ENCODE measurements at regions not wholly inside any gene's neighbourhood (a gene's known extent, or its start where the extent isn't known, plus 50 kb on each side); places are given as distances from the start of the nearest gene placed in this dataset.

DNA sequence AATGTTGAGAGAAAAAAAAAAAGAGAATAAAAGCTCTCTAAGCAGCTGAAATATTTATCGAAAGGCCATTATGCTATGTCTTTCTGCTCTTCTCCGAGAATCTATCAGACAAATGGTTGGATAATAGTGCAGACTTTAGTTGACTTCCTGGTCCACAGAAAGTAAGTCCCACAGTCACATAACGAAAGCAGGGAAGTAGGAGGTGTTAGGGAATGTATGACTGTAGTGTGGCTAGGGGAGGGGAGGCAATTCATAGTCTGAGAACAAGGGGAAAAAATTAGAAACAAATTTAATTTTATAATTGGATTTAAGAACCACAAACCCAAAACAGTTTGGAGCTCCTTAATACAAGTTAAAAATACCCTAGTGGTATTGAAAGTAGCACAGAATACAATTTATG, 79.7 kb upstream of the VEGFC start:
- TF ChIP-seq, protein P1, sequence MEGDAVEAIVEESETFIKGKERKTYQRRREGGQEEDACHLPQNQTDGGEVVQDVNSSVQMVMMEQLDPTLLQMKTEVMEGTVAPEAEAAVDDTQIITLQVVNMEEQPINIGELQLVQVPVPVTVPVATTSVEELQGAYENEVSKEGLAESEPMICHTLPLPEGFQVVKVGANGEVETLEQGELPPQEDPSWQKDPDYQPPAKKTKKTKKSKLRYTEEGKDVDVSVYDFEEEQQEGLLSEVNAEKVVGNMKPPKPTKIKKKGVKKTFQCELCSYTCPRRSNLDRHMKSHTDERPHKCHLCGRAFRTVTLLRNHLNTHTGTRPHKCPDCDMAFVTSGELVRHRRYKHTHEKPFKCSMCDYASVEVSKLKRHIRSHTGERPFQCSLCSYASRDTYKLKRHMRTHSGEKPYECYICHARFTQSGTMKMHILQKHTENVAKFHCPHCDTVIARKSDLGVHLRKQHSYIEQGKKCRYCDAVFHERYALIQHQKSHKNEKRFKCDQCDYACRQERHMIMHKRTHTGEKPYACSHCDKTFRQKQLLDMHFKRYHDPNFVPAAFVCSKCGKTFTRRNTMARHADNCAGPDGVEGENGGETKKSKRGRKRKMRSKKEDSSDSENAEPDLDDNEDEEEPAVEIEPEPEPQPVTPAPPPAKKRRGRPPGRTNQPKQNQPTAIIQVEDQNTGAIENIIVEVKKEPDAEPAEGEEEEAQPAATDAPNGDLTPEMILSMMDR (IDR thresholded peaks at IDR 0.05): no peak
- no peak for TF ChIP-seq POLR2A (IDR thresholded peaks at IDR 0.05)

All from adrenal gland (tissue), 5 donors.